HEK293 (cell line): ENCODE measurements at regions not wholly inside any gene's neighbourhood (a gene's known extent, or its start where the extent isn't known, plus 50 kb on each side); places are given as distances from the start of the nearest gene placed in this dataset.

Source experiments
- ZFP37 ChIP-seq: fragments of 450-650 bp; formaldehyde crosslinking; IDR thresholded peaks from 2 replicates; pipeline ENCODE4 v1.5.1; 2016; ENCODE audit warnings: missing biosample characterization, missing genetic modification characterization
- ZNF274 ChIP-seq, 2 experiments: fragments of 200-500 bp in 1 of 2; fragments of 450-650 bp in 1 of 2; sonication (Bioruptor generic) in 1 of 2; formaldehyde crosslinking in 1 of 2; IDR thresholded peaks; 2 replicates each; pipeline versions ENCODE4 v1.5.1 to v1.6.1; 2014 to 2016; ENCODE audit warnings: borderline replicate concordance in 1 of 2, inconsistent platforms in 1 of 2, low read length in 1 of 2, missing biosample characterization in 1 of 2, missing genetic modification characterization in 1 of 2
- ZNF768 ChIP-seq: fragments of 450-650 bp; formaldehyde crosslinking; IDR thresholded peaks from 2 replicates; pipeline ENCODE4 v1.5.1; 2018; ENCODE audit warnings: missing biosample characterization, mild to moderate bottlenecking, missing genetic modification characterization
- TF ChIP-seq, protein P1 (sequence below): fragments of 450-650 bp; formaldehyde crosslinking; IDR thresholded peaks from 2 replicates; pipeline ENCODE4 v1.5.1; 2016; ENCODE audit warnings: missing biosample characterization, missing genetic modification characterization

DNA sequence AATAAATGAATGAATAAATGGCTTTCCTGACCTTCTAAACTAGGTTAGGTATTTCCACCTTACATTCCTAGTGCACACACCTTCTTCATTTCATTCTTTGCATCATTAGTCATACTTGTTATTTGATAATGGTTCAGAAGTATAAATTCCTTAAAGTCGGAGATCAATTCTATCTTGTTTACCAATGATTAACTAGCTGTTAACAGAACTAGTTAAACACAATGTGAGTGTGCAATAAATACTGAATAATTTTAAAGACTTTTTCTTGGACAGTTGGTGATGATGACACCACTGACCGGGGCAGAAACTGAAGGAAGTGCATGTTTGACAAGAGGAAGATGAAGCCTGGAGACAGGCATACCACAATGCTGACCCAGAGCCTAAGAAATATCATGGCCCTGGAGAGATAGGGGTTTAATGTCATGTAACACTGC is 207.1 kb upstream of the DEPDC1 start:
- no peak for TF ChIP-seq ZNF768 (tag by site-specific recombination)
- TF ChIP-seq ZFP37 (tag by site-specific recombination), result no peak
- no peak for TF ChIP-seq ZNF274 (IDR thresholded peaks at IDR 0.05; ENCODE audit: low read length)
- TF ChIP-seq ZNF274 (tag by site-specific recombination; IDR thresholded peaks at IDR 0.05; ENCODE audit: borderline replicate concordance), result no peak
- TF ChIP-seq, protein P1, sequence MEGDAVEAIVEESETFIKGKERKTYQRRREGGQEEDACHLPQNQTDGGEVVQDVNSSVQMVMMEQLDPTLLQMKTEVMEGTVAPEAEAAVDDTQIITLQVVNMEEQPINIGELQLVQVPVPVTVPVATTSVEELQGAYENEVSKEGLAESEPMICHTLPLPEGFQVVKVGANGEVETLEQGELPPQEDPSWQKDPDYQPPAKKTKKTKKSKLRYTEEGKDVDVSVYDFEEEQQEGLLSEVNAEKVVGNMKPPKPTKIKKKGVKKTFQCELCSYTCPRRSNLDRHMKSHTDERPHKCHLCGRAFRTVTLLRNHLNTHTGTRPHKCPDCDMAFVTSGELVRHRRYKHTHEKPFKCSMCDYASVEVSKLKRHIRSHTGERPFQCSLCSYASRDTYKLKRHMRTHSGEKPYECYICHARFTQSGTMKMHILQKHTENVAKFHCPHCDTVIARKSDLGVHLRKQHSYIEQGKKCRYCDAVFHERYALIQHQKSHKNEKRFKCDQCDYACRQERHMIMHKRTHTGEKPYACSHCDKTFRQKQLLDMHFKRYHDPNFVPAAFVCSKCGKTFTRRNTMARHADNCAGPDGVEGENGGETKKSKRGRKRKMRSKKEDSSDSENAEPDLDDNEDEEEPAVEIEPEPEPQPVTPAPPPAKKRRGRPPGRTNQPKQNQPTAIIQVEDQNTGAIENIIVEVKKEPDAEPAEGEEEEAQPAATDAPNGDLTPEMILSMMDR (tag by site-specific recombination), result no peak
